Ishikawa (cell line): ENCODE measurements at regions not wholly inside any gene's neighbourhood (a gene's known extent, or its start where the extent isn't known, plus 50 kb on each side); places are given as distances from the start of the nearest gene placed in this dataset.

ENCODE experiments used
- CEBPB ChIP-seq: IDR thresholded peaks from 2 replicates; pipeline ENCODE4 v1.6.1; 2012
- CREB1 ChIP-seq: IDR thresholded peaks from 2 replicates; pipeline ENCODE4 v1.6.1; 2012; ENCODE audit warnings: low read depth
- EGR1 ChIP-seq: IDR thresholded peaks from 2 replicates; pipeline ENCODE4 v1.6.1; 2012
- EP300 ChIP-seq: IDR thresholded peaks from 2 replicates; pipeline ENCODE4 v1.6.1; 2012; ENCODE audit warnings: borderline replicate concordance
- NFIC ChIP-seq: IDR thresholded peaks from 2 replicates; pipeline ENCODE4 v1.6.1; 2012
- RAD21 ChIP-seq: IDR thresholded peaks from 2 replicates; pipeline ENCODE4 v1.6.1; 2012; ENCODE audit warnings: low read depth
- TAF1 ChIP-seq: IDR thresholded peaks from 2 replicates; pipeline ENCODE4 v1.6.1; 2012; ENCODE audit warnings: low read depth, mild to moderate bottlenecking
- TCF12 ChIP-seq: IDR thresholded peaks from 2 replicates; pipeline ENCODE4 v1.6.1; 2012; ENCODE audit warnings: low read depth
- TEAD4 ChIP-seq: IDR thresholded peaks from 2 replicates; pipeline ENCODE4 v1.6.1; 2012
- USF1 ChIP-seq: IDR thresholded peaks from 2 replicates; pipeline ENCODE4 v1.6.1; 2012
- YY1 ChIP-seq: IDR thresholded peaks from 2 replicates; pipeline ENCODE4 v1.6.1; 2012; ENCODE audit warnings: low read depth
- ZBTB7A ChIP-seq: IDR thresholded peaks from 2 replicates; pipeline ENCODE4 v1.6.1; 2012; ENCODE audit warnings: low read depth
- TF ChIP-seq, protein P1 (sequence below): IDR thresholded peaks from 2 replicates; pipeline ENCODE4 v1.6.1; 2012; ENCODE audit warnings: low read depth, mild to moderate bottlenecking

DNA sequence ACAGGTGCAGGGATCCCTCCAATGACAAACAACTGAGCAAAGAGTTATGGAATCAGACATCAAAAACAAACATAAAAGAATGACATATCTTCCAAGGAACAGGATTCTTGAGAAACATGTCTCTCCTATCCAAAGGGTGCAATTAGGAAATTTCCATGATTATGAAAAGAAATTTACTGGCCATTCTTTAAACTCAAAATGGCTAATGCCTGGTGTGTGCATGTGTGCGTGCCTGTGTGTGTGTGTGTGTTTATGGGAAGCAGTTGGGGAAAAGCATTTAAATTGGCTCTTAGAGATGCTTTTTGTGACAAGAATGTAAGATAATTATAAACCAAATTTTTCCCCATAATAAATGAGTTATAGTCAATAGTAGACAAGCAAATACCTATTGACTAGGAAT is 320.5 kb upstream of the THBS1 start:
- TF ChIP-seq USF1 (no peak), EGR1 (no peak), TAF1 (no peak), CEBPB (no peak), CREB1 (no peak), EP300 (no peak), NFIC (no peak)
- TF ChIP-seq, protein P1, sequence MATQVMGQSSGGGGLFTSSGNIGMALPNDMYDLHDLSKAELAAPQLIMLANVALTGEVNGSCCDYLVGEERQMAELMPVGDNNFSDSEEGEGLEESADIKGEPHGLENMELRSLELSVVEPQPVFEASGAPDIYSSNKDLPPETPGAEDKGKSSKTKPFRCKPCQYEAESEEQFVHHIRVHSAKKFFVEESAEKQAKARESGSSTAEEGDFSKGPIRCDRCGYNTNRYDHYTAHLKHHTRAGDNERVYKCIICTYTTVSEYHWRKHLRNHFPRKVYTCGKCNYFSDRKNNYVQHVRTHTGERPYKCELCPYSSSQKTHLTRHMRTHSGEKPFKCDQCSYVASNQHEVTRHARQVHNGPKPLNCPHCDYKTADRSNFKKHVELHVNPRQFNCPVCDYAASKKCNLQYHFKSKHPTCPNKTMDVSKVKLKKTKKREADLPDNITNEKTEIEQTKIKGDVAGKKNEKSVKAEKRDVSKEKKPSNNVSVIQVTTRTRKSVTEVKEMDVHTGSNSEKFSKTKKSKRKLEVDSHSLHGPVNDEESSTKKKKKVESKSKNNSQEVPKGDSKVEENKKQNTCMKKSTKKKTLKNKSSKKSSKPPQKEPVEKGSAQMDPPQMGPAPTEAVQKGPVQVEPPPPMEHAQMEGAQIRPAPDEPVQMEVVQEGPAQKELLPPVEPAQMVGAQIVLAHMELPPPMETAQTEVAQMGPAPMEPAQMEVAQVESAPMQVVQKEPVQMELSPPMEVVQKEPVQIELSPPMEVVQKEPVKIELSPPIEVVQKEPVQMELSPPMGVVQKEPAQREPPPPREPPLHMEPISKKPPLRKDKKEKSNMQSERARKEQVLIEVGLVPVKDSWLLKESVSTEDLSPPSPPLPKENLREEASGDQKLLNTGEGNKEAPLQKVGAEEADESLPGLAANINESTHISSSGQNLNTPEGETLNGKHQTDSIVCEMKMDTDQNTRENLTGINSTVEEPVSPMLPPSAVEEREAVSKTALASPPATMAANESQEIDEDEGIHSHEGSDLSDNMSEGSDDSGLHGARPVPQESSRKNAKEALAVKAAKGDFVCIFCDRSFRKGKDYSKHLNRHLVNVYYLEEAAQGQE = no peak

DNA sequence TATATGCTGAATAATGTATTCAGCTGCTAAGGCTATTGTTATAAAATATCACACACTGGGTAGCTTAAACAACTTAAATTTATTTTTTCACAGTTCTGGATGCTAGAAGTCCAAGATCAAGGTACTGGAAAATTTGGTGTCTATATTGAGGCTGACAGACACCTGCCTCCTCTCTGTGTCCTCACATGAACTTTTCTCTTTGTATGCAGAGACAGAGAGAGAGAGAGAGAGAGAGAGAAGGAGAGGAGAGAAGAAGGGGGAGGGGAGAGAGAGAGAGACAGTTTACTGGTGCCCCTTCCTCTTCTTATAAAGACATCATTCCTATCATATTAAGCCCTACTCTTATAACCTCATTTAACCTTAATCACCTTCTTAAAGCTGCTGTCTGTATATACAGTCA is 320.1 kb upstream of the THBS1 start:
- TF ChIP-seq CREB1 (no peak), ZBTB7A (no peak), TAF1 (no peak), TCF12 (no peak), EGR1 (no peak), NFIC (no peak), YY1 (no peak), CEBPB (no peak), TEAD4 (no peak), RAD21 (no peak), EP300 (no peak)
- TF ChIP-seq, protein P1 = no peak

DNA sequence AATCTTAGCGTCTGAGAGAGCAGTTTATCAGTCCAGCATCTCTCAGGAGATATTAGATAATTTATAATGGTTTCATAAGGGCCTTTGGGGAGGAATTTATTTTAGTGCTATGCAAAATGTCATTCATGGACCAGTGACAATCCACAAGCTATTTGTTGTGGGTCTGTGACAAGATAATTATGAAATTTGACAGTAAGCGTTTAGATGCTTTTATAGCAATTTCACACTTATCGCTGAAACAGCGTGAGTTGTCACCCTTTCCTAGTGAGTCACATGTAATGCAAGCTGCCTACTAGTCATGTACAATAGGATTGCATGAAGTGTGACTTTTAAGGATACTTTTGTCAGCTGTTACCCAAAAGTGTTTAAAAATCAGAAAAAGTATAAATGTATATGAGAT is 315.6 kb upstream of the THBS1 start:
- no peak for TF ChIP-seq TAF1
- no peak for TF ChIP-seq RAD21

GRCh38 chr15:39266890-39267289 is 314.0 kb upstream of the THBS1 start:
- TF ChIP-seq RAD21 (no peak), YY1 (no peak), ZBTB7A (no peak), EGR1 (no peak)
- TF ChIP-seq, protein P1 = no peak

GRCh38 chr15:39267685-39268084 is 313.2 kb upstream of the THBS1 start:
- TF ChIP-seq, protein P1 = no peak
- TF ChIP-seq CEBPB (no peak), CREB1 (no peak), NFIC (no peak)

DNA sequence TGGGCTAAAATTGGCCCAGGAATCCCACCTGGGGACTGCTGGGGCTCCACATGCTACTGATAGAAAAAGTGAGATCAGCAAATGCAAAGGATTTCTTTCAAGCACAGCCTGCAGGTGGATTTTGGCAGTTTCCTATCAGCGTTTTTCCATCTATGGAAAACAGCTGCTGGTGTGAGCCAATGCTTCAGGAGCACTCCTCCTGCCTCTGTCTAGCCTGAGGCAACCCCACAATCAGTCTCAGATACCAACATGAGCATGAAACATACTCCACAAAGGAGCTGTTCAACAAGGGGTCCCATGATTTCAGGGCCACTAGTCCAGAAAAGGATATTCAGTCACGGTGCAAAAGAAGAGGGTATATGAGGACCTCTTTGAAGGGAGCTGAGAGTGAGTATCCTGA is 311.5 kb upstream of the THBS1 start:
- TF ChIP-seq TAF1 (no peak), EP300 (no peak), ZBTB7A (no peak), TCF12 (no peak), CREB1 (no peak), NFIC (no peak), RAD21 (no peak), USF1 (no peak), TEAD4 (no peak), YY1 (no peak)
- TF ChIP-seq, protein P1 = no peak
